Hepatocyte (in vitro differentiated cells): ENCODE measurements at regions not wholly inside any gene's neighbourhood (a gene's known extent, or its start where the extent isn't known, plus 50 kb on each side); places are given as distances from the start of the nearest gene placed in this dataset.

Source experiments
- CTCF ChIP-seq: fragments of 200-600 bp; sonication (generic); IDR thresholded peaks from 2 replicates; pipeline ENCODE4 v1.5.1; 2016; ENCODE audit warnings: antibody characterized with exemption, mild to moderate bottlenecking; ENCODE audit not compliant: poor library complexity
- EZH2 ChIP-seq: fragments of 200-600 bp; sonication (generic); IDR thresholded peaks from 2 replicates; pipeline ENCODE4 v1.6.1; 2016; ENCODE audit warnings: antibody characterized with exemption, mild to moderate bottlenecking, borderline replicate concordance
- EZH2phosphoT487 ChIP-seq: fragments of 200-600 bp; sonication (generic); IDR thresholded peaks from one replicate; pipeline ENCODE4 v1.6.1; 2018; ENCODE audit warnings: antibody characterized with exemption, mild to moderate bottlenecking, low read depth, moderate library complexity; ENCODE audit not compliant: unreplicated experiment, severe bottlenecking

GRCh38 chr1:87983841-87984240, 655.2 kb downstream of the LMO4 start:
- no peak for TF ChIP-seq CTCF
- TF ChIP-seq EZH2phosphoT487 = no peak
- TF ChIP-seq EZH2 = no peak
